ENCODE measurements at regions not wholly inside any gene's neighbourhood (a gene's known extent, or its start where the extent isn't known, plus 50 kb on each side); places are given as distances from the start of the nearest gene placed in this dataset.

DNA sequence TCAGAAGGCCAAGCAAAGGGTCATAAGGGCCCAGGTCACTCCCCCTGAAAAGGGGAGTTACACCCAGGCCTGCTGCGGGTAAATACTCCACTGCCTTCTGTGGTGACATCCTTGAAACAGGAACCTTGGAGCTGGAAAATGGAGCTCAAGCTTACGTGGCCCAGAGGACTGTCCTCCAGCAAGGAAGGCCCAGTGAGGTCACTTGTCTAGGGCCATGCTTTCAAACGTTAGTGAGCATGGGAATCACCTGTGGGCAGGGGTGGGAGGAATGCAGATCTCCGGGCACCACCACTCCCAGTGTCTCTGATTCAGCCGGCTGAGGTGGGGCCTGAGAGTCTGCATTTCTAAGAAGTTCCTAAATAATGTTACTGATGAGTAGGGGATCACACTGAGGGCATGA, 140.5 kb upstream of the CCND2 start:
- Histone ChIP-seq H3K9me3 (ENCODE audit: control insufficient read depth, low read length) (no peaks in the 10 kb centered on the region), H3K4me1 (ENCODE audit: control insufficient read depth, insufficient read depth, low read length) (no peaks in the 10 kb centered on the region), H3K4me3 (ENCODE audit: low read length) (no peak overlapping the region), H3K27ac (ENCODE audit: low read length) (no peak overlapping the region), H3K27me3 (ENCODE audit: control insufficient read depth, insufficient read depth) (no peaks in the 10 kb centered on the region)
- 89% methylated on average over 5 of the region's 5 CpGs for WGBS
- intact Hi-C loops (cut with DNase I) = no loop called here
- ATAC-seq = no peak
- DNase-seq = no peak

DNA sequence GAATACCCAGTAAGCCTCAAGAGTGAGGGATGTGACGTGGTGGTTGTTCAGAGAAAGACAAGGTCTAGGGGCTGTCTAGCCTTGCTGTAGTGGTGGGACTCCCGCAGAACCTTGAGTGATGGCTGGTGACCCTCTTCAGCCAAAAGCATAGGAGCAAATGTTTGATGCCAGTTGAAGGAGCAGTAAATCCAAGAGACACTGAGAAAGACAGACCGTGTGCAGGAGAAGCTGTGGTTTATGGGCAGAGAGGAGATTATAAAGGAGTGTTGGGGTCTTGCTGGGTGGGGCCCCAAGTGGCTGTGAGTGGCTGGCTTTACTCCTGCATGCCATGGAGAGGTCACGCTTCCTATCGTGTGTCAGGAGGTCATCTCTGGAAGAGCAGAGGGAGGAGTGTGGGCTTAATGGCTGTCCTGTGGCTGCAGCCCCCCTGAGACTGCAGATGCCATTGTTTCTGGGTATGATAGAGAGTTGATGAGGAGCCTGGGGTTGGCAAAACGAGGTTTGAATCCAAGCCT, 152.0 kb upstream of the CCND2 start:
- Histone ChIP-seq H3K27ac (ENCODE audit: low read length) (no peak overlapping the region), H3K27me3 (ENCODE audit: control insufficient read depth, insufficient read depth) (no peaks in the 10 kb centered on the region), H3K4me3 (ENCODE audit: low read length) (no peak overlapping the region), H3K4me1 (ENCODE audit: control insufficient read depth, insufficient read depth, low read length) (peaks cover 9% of the 10 kb centered on the region), H3K9me3 (ENCODE audit: control insufficient read depth, low read length) (no peaks in the 10 kb centered on the region)
- no peak for DNase-seq
- intact Hi-C loops (cut with DNase I) = no loop called here
- WGBS = 65% methylated on average over 6 of the region's 6 CpGs
- no peak for ATAC-seq

GRCh38 chr12:4120316-4120917, 153.1 kb upstream of the CCND2 start:
- H3K9me3 ChIP-seq (ENCODE audit: control insufficient read depth, low read length) = no peaks in the 10 kb centered on the region
- ATAC-seq (no peak), DNase-seq (no peak)
- H3K27ac ChIP-seq (ENCODE audit: low read length) = no peak overlapping the region
- 68% methylated on average over 5 of the region's 5 CpGs for WGBS
- no peak overlapping the region for H3K4me3 ChIP-seq (ENCODE audit: low read length)
- no peaks in the 10 kb centered on the region for H3K27me3 ChIP-seq (ENCODE audit: control insufficient read depth, insufficient read depth)
- H3K4me1 ChIP-seq (ENCODE audit: control insufficient read depth, insufficient read depth, low read length) = peaks cover 9% of the 10 kb centered on the region
- intact Hi-C loops (cut with DNase I) = no loop called here

- ATAC-seq = no peak
- no peak for DNase-seq
- H3K27me3 ChIP-seq (ENCODE audit: control insufficient read depth, insufficient read depth) = no peaks in the 10 kb centered on the region
- H3K4me1 ChIP-seq (ENCODE audit: control insufficient read depth, insufficient read depth, low read length) = peaks cover 9% of the 10 kb centered on the region
- 85% methylated on average over 7 of the region's 7 CpGs for WGBS
- no peaks in the 10 kb centered on the region for H3K9me3 ChIP-seq (ENCODE audit: control insufficient read depth, low read length)
- H3K27ac ChIP-seq (ENCODE audit: low read length) = no peak overlapping the region
- intact Hi-C loops (cut with DNase I) = loop anchor here in 1 of 4 donors (10.0 kb wide), 1 partner anchor 156 kb away; the partner anchor contains the start of gene CCND2
- H3K4me3 ChIP-seq (ENCODE audit: low read length) = no peak overlapping the region
These were observed 154.3 kb upstream of the CCND2 start for GRCh38 chr12:4119157-4119761.

- Histone ChIP-seq H3K27ac (ENCODE audit: low read length) (no peak overlapping the region), H3K4me1 (ENCODE audit: control insufficient read depth, insufficient read depth, low read length) (peaks cover 9% of the 10 kb centered on the region), H3K4me3 (ENCODE audit: low read length) (no peak overlapping the region), H3K9me3 (ENCODE audit: control insufficient read depth, low read length) (no peaks in the 10 kb centered on the region), H3K27me3 (ENCODE audit: control insufficient read depth, insufficient read depth) (no peaks in the 10 kb centered on the region)
- DNase-seq = no peak
- intact Hi-C loops (cut with DNase I) = loop anchor here in 1 of 4 donors (10.0 kb wide), 1 partner anchor 156 kb away; the partner anchor contains the start of gene CCND2
- ATAC-seq = no peak
- 62% methylated on average over 7 of the region's 7 CpGs for WGBS
These were observed 154.9 kb upstream of the CCND2 start for GRCh38 chr12:4118601-4119156.

- intact Hi-C loops (cut with DNase I) = loop anchor here in 1 of 4 donors (10.0 kb wide), 1 partner anchor 157 kb away; the partner anchor contains the start of gene CCND2
- H3K27ac ChIP-seq (ENCODE audit: low read length) = no peak overlapping the region
- DNase-seq (peak; percentile 21 to 78 (median 73)), ATAC-seq (peak; percentile 59 to 62)
- H3K4me3 ChIP-seq (ENCODE audit: low read length) = no peak overlapping the region
- H3K9me3 ChIP-seq (ENCODE audit: control insufficient read depth, low read length) = no peaks in the 10 kb centered on the region
- H3K4me1 ChIP-seq (ENCODE audit: control insufficient read depth, insufficient read depth, low read length) = peaks cover 9% of the 10 kb centered on the region
- 9% methylated on average over 7 of the region's 7 CpGs for WGBS
- H3K27me3 ChIP-seq (ENCODE audit: control insufficient read depth, insufficient read depth) = no peaks in the 10 kb centered on the region
These were observed 155.5 kb upstream of the CCND2 start for GRCh38 chr12:4118017-4118510.

DNA sequence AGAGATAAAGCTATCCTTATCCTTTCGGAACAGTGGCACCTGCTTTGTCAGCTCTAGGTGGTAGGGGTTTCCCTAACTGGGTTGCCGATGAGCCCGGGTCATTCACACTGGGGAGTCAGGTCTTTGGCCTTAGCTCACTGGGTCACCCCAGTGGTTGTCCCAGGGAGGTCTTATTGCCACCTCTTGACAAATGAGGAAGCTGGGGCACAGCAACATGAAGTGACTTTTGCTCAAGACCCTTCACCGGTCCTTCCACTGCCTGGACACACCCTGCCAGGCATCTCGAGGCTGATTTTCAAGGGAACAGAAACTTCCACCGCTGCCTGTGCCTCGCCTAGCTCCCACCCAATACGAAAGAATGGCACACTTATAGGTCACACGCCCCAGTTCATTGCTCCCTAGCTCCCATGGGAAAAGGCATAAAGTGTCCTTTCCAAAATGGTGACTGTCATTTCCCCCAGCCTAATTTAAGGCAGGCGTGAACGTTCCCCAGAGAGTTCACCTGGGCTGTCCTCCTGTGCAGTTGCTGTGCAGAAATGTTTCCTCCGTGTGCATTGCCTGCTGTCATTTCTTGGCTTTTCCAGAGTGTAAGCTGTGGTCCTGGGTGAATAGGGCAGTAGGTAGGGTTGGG, 156.1 kb upstream of the CCND2 start:
- H3K27ac ChIP-seq (ENCODE audit: low read length) = no peak overlapping the region
- H3K9me3 ChIP-seq (ENCODE audit: control insufficient read depth, low read length) = no peaks in the 10 kb centered on the region
- WGBS = 80% methylated on average over 12 of the region's 12 CpGs
- H3K4me1 ChIP-seq (ENCODE audit: control insufficient read depth, insufficient read depth, low read length) = peaks cover 9% of the 10 kb centered on the region
- H3K4me3 ChIP-seq (ENCODE audit: low read length) = no peak overlapping the region
- intact Hi-C loops (cut with DNase I) = loop anchor here in 1 of 4 donors (10.0 kb wide), 1 partner anchor 157 kb away; the partner anchor contains the start of gene CCND2
- H3K27me3 ChIP-seq (ENCODE audit: control insufficient read depth, insufficient read depth) = no peaks in the 10 kb centered on the region
- no peak for DNase-seq
- no peak for ATAC-seq

DNA sequence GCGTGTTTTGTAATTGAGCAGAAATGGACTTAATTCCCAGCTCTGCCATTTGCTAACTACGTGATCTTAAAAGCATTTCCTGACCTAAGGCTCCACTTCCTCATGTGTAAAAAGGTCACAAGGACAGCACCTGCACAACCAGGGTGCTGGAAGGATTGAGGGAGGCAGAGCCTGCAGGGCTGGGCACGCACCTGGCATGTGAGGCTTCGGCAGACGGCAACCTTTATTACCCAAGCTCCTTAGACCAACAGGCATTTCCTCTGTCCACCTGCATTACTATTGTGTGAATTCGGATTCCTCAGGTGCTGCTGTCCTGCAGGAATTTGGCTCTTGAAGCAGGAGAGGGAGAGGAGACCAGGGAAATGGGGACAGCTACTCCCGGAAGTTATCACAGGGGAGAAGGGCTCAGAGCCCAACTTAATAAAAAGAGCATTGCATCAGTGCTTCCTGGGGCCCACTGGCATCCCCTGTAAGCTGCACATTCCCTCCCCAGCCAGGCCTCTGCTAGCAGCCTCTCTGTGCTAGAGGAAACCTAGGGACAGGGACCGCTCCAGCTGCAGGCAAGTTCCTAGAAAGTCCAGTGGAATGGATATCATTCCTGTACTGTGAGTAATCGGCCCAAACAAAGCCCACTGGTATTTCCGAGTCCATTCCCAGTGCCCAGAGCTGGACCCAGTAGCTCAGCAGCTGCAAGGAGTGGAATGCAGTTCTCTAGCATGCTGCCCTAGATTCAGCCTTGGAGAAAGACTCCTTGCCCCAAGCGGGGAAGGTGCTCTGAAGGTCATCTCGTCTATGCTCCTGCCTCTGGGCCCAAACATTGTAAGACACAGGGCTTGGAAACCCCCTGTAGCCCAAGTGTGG, 157.1 kb upstream of the CCND2 start:
- ATAC-seq (peak; percentile 10 to 58), DNase-seq (no peak)
- Histone ChIP-seq H3K27ac (ENCODE audit: low read length) (no peak overlapping the region), H3K4me1 (ENCODE audit: control insufficient read depth, insufficient read depth, low read length) (peaks cover 9% of the 10 kb centered on the region), H3K4me3 (ENCODE audit: low read length) (no peak overlapping the region), H3K9me3 (ENCODE audit: control insufficient read depth, low read length) (no peaks in the 10 kb centered on the region), H3K27me3 (ENCODE audit: control insufficient read depth, insufficient read depth) (no peaks in the 10 kb centered on the region)
- intact Hi-C loops (cut with DNase I) = loop anchor here in 1 of 4 donors (10.0 kb wide), 1 partner anchor 158 kb away; the partner anchor contains the start of gene CCND2
- WGBS = 59% methylated on average over 12 of the region's 12 CpGs

DNA sequence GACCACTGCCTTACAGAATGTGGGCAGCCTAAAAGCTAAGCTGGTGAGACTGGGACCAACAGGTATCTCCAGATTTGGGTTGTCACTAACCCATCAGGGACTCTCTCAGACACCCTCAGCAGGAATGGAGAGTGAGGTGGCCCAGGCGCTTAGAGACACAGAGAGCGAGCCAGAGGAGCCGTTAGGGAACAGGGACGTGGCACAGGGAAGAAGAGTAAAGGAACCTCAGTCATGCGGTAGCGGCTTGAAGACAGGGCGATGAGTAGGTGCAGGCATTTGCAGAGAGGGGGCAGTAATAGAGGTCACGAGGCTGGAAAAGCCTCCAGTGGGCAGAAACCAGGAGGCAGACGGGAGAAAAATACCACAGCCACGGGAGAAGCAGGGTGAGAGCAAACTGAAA, 158.0 kb upstream of the CCND2 start:
- DNase-seq (no peak), ATAC-seq (no peak)
- Histone ChIP-seq H3K27me3 (ENCODE audit: control insufficient read depth, insufficient read depth) (no peaks in the 10 kb centered on the region), H3K4me3 (ENCODE audit: low read length) (no peak overlapping the region), H3K27ac (ENCODE audit: low read length) (no peak overlapping the region), H3K4me1 (ENCODE audit: control insufficient read depth, insufficient read depth, low read length) (peaks cover 9% of the 10 kb centered on the region), H3K9me3 (ENCODE audit: control insufficient read depth, low read length) (no peaks in the 10 kb centered on the region)
- intact Hi-C loops (cut with DNase I) = loop anchor here in 1 of 4 donors (10.0 kb wide), 1 partner anchor 159 kb away; the partner anchor contains the start of gene CCND2
- 55% methylated on average over 10 of the region's 10 CpGs for WGBS

GRCh38 chr12:4114986-4115385, 158.6 kb upstream of the CCND2 start:
- WGBS = 74% methylated on average over 7 of the region's 7 CpGs
- H3K27ac ChIP-seq (ENCODE audit: low read length) = no peak overlapping the region
- H3K27me3 ChIP-seq (ENCODE audit: control insufficient read depth, insufficient read depth) = no peaks in the 10 kb centered on the region
- DNase-seq (no peak), ATAC-seq (no peak)
- H3K4me1 ChIP-seq (ENCODE audit: control insufficient read depth, insufficient read depth, low read length) = peaks cover 9% of the 10 kb centered on the region
- H3K4me3 ChIP-seq (ENCODE audit: low read length) = no peak overlapping the region
- no peaks in the 10 kb centered on the region for H3K9me3 ChIP-seq (ENCODE audit: control insufficient read depth, low read length)
- intact Hi-C loops (cut with DNase I) = loop anchor here in 2 of 4 donors (5.0 to 10.0 kb wide), 2 partner anchors 160 to 162 kb away; partner anchors contain the start of gene CCND2 (in 1 of the 2)
